Hepatocyte (in vitro differentiated cells): ENCODE measurements at regions not wholly inside any gene's neighbourhood (a gene's known extent, or its start where the extent isn't known, plus 50 kb on each side); places are given as distances from the start of the nearest gene placed in this dataset.

Experiments
- CTCF ChIP-seq: fragments of 200-600 bp; sonication (generic); IDR thresholded peaks from 2 replicates; pipeline ENCODE4 v1.5.1; 2016; ENCODE audit warnings: antibody characterized with exemption, mild to moderate bottlenecking; ENCODE audit not compliant: poor library complexity
- EZH2 ChIP-seq: fragments of 200-600 bp; sonication (generic); IDR thresholded peaks from 2 replicates; pipeline ENCODE4 v1.6.1; 2016; ENCODE audit warnings: antibody characterized with exemption, mild to moderate bottlenecking, borderline replicate concordance
- EZH2phosphoT487 ChIP-seq: fragments of 200-600 bp; sonication (generic); IDR thresholded peaks from one replicate; pipeline ENCODE4 v1.6.1; 2018; ENCODE audit warnings: antibody characterized with exemption, mild to moderate bottlenecking, low read depth, moderate library complexity; ENCODE audit not compliant: unreplicated experiment, severe bottlenecking

DNA sequence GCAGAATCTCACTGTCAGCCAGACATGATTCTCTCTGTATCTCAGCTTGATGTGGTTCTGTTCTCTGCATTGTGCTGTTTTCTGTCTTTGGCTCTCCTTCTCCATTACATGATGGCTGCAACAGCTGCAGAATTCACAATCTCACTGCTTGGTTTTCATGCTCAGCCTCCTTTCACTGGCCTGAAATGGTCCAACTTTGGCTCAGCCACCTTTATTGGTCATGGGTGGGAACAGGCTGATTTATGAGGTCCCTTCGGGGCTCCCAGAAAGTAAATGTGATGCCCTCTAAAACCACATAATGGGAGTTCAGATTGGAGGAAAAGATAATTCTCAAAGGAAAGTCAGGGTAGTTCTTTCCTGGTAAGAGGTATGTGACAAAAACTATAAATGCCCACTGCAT, 597.0 kb downstream of the ETNK1 start:
- TF ChIP-seq CTCF: no peak
- TF ChIP-seq EZH2: no peak
- TF ChIP-seq EZH2phosphoT487: no peak
